Calu3 (cell line): ENCODE measurements at regions not wholly inside any gene's neighbourhood (a gene's known extent, or its start where the extent isn't known, plus 50 kb on each side); places are given as distances from the start of the nearest gene placed in this dataset.

ENCODE experiments used
- BruUV-seq: library from RNA; stranded (reverse); fragments of 400-500 nt; replicated peaks from 2 replicates; lab custom pipeline; 2021; lab: Mats Ljungman, UMichigan
- CTCF ChIA-PET: fragments of 300-600 bp; sonication (Branson Sonifier 250); formaldehyde crosslinking; loops from one replicate; lab custom pipeline; 2022; ENCODE audit warnings: antibody characterized with exemption; lab: Charles Lee
- DNase-seq: peaks from one replicate; pipeline ENCODE4 v3.0.0; 2022
- H3K27ac Mint-ChIP-seq: one replicate; pipeline ENCODE4 v1.8.0; 2022; ENCODE audit warnings: mixed read lengths; ENCODE audit not compliant: unreplicated experiment
- H3K27me3 Mint-ChIP-seq: one replicate; pipeline ENCODE4 v1.8.0; 2022; ENCODE audit warnings: mixed read lengths; ENCODE audit not compliant: unreplicated experiment
- H3K36me3 Mint-ChIP-seq: one replicate; pipeline ENCODE4 v1.8.0; 2022; ENCODE audit warnings: mild to moderate bottlenecking, moderate library complexity, mixed read lengths; ENCODE audit not compliant: insufficient read depth, unreplicated experiment
- H3K4me1 Mint-ChIP-seq: one replicate; pipeline ENCODE4 v1.8.0; 2022; ENCODE audit warnings: mild to moderate bottlenecking, low read depth, mixed read lengths; ENCODE audit not compliant: unreplicated experiment
- H3K4me3 Mint-ChIP-seq: one replicate; pipeline ENCODE4 v1.8.0; 2022; ENCODE audit warnings: mild to moderate bottlenecking, low read depth, moderate library complexity, mixed read lengths; ENCODE audit not compliant: unreplicated experiment
- H3K9me3 Mint-ChIP-seq: one replicate; pipeline ENCODE4 v1.8.0; 2022; ENCODE audit warnings: low read depth, mixed read lengths; ENCODE audit not compliant: unreplicated experiment
- intact Hi-C: fragments of 100-400 bp; cut with micrococcal nuclease; formaldehyde crosslinking; loops from one replicate; pipeline ENCODE4 v1.10.0; 2022; ENCODE audit not compliant: unreplicated experiment
- TF ChIP-seq, protein P1 (sequence below): fragments of 200-600 bp; IDR thresholded peaks from one replicate; pipeline ENCODE4 v1.8.0; 2022; ENCODE audit warnings: antibody characterized with exemption; ENCODE audit not compliant: unreplicated experiment

DNA sequence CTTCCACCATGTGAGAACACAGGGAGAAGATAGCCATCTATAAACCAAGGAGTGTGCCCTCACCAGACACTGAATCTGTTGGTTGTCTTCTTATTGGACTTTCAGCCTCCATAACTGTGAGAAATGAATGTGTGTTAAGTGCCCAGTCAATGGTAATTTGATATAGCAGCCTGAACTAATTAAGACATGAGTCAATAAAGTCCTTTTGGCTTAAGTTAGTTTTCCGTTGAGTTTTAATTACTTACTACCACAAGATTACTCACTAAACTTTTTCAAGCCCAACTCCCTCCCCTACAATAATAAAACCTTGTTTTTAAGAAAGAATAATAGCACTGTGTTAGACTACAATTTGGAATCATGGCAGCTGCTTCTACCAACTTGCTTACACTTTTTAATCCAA, 324.2 kb downstream of the PCDH19 start:
- intact Hi-C loops = no loop called here
- peaks cover 12% of the 10 kb centered on the region for H3K9me3 Mint-ChIP-seq
- no peak overlapping the region for H3K4me3 Mint-ChIP-seq
- no peaks in the 10 kb centered on the region for H3K36me3 Mint-ChIP-seq
- CTCF ChIA-PET = no interaction called here
- no peak for DNase-seq
- H3K4me1 Mint-ChIP-seq = no peaks in the 10 kb centered on the region
- H3K27me3 Mint-ChIP-seq = no peaks in the 10 kb centered on the region
- H3K27ac Mint-ChIP-seq = no peak overlapping the region
- TF ChIP-seq, protein P1, sequence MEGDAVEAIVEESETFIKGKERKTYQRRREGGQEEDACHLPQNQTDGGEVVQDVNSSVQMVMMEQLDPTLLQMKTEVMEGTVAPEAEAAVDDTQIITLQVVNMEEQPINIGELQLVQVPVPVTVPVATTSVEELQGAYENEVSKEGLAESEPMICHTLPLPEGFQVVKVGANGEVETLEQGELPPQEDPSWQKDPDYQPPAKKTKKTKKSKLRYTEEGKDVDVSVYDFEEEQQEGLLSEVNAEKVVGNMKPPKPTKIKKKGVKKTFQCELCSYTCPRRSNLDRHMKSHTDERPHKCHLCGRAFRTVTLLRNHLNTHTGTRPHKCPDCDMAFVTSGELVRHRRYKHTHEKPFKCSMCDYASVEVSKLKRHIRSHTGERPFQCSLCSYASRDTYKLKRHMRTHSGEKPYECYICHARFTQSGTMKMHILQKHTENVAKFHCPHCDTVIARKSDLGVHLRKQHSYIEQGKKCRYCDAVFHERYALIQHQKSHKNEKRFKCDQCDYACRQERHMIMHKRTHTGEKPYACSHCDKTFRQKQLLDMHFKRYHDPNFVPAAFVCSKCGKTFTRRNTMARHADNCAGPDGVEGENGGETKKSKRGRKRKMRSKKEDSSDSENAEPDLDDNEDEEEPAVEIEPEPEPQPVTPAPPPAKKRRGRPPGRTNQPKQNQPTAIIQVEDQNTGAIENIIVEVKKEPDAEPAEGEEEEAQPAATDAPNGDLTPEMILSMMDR = no peak
- BruUV-seq = no TSS peak

DNA sequence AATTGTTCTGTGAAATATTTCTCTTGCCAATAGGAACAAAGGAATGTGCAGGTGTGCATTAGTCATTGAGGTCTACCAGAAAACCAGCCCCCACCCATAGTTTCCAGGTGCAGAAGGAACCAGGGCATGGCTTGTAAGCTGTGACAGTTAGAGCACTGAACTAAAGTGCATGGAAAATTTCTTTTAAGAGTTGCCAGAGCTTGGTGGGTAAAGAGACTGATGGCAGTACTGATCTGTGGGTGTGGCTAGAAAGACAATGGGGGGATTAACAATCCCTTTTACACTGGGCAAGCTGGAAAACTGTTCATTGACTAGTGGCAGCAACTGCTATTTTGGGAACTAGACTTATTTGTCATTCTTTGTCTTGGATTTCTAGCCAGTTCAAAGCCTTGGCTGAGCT, 326.9 kb downstream of the PCDH19 start:
- CTCF ChIA-PET = no interaction called here
- no peak overlapping the region for H3K27ac Mint-ChIP-seq
- intact Hi-C loops = no loop called here
- no peaks in the 10 kb centered on the region for H3K4me1 Mint-ChIP-seq
- TF ChIP-seq, protein P1 = no peak
- no TSS peak for BruUV-seq
- H3K4me3 Mint-ChIP-seq = no peak overlapping the region
- H3K36me3 Mint-ChIP-seq = no peaks in the 10 kb centered on the region
- H3K27me3 Mint-ChIP-seq = no peaks in the 10 kb centered on the region
- peaks cover 15% of the 10 kb centered on the region for H3K9me3 Mint-ChIP-seq
- DNase-seq = no peak

DNA sequence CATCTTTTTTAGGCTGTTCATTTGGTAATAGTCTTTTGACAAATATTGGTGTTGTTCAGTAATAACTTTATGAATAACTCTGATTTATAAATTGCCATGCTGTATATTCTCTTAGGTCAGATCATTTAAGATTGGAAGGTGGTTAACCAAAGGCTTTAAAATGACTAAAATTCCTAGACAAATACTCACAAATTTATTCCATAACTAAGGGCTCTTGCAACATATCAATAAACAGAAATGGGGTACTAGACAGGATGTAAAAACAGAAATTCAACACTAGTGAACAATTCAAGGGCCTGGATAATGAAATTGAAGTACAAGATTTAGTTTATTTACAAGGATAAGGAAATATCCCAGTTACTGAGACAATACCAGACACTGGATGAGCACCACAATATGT, 328.6 kb downstream of the PCDH19 start:
- Mint-ChIP-seq H3K4me1 (no peaks in the 10 kb centered on the region), H3K27me3 (no peaks in the 10 kb centered on the region), H3K9me3 (peaks cover 10% of the 10 kb centered on the region), H3K4me3 (no peak overlapping the region), H3K27ac (no peak overlapping the region), H3K36me3 (no peaks in the 10 kb centered on the region)
- TF ChIP-seq, protein P1 = no peak
- DNase-seq = no peak
- CTCF ChIA-PET = no interaction called here
- intact Hi-C loops = no loop called here
- no TSS peak for BruUV-seq

DNA sequence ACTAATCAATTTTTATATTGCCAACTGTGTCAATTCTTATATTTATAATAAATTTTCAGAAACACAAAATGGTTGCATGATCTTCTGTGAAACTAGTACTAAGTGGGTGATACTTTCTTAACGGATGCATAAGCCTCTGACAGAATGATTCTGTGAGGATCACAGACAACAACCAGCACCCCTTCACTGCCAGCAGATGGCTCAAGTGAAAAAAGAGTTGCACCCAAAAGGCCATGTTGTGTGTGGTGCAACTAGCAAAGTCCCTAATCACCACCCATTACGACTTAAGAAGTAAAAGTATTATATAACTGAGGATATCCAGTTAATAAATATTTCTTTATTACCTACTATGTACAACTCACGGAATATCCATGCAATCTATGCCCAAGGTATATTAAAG, 334.0 kb downstream of the PCDH19 start:
- Mint-ChIP-seq H3K27ac (no peak overlapping the region), H3K27me3 (no peaks in the 10 kb centered on the region), H3K36me3 (no peaks in the 10 kb centered on the region), H3K4me3 (no peak overlapping the region), H3K9me3 (peaks cover 6% of the 10 kb centered on the region), H3K4me1 (no peaks in the 10 kb centered on the region)
- no TSS peak for BruUV-seq
- CTCF ChIA-PET = no interaction called here
- TF ChIP-seq, protein P1 = no peak
- DNase-seq = no peak
- intact Hi-C loops = no loop called here
